NCI-H82 (cell line): ENCODE measurements at regions not wholly inside any gene's neighbourhood (a gene's known extent, or its start where the extent isn't known, plus 50 kb on each side); places are given as distances from the start of the nearest gene placed in this dataset.
"Not testable (repeated sequence)": the region's sequence is repeated elsewhere in the genome, so short reads cannot be mapped to it uniquely, and the experiment has no call there.

Experiments
- DNase-seq: peaks from one replicate; lab custom pipeline; 2025; lab: John Stamatoyannopoulos, UW

DNA sequence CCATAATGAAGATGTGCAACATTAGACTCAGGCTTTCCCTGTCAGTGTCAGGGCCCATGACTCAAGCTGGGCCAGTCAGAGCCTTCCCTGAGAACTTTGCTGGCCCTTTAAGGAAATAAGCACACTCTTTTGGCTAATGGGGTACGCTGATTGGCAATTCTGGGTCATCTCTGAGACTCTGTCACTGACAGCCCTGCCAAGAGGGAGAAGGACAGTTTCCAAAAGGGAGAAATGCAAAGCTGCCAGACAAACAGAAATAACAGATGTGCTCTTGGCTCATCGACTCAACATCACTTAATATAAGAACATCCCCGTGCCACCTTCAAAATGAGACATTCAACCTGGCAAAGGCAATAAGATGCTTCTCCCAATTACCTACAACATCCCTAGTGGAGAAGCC lies 491.9 kb upstream of the PROK2 start:
- DNase-seq, result no peak

DNA sequence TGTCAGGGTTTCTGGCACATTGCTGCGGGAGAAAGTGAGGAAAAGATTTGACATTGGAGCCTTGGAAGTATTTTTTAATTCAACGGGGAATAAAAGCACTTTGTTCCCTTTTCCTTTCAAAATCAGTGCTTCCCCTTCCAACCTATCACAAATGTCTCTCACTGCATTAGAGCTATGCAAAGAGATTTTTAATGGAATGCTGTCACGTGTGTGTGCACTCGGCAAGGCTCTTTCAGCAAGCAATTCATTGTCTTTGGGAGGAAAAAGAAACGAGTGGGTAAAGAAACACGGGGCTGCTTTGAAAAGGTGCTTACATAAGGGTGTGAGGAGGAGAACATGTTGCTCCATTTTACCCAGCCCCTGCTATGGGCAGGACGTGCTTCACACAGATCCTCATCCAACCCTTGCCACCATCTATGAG lies 490.4 kb upstream of the PROK2 start:
- no peak for DNase-seq

DNA sequence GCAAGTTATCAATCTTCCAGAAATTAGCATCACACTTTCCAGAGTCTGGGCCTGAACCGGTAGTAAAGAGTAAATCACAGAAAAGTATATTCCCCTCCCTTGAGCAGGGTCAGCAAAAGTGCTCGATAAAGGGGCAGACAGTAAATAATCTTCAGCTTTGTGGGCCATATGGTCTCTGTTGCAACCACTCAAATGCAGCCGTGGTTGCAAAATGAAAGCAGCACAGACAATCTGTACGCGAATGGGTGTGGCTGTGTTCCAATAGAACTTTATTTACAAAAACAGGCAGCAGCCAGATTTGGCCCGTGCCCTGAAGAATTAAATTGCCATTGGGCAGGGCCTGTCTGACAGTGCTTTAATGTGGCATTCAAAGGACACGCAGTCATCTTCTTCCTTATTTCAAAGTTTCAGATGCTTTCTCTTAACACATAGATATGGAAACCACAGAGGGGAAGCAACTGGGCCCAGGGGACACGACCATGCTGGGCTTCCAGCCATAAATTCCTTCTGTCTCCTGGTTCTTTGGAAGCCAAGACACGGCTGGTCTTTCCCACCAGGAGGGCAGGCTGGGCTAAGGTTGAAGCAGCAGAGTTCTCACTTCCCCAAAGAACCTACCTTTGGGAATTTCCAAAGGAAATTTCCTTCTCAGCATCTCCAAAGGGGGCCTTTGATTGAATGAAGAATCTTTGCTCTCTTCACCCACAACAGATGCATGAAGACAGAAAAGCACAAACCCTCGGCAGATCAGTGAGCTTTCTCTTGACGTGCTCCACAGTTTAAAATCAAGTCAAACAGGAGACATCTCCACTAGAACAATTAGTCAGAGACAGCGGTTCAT lies 489.8 kb upstream of the PROK2 start:
- peak; percentile 65 for DNase-seq

DNA sequence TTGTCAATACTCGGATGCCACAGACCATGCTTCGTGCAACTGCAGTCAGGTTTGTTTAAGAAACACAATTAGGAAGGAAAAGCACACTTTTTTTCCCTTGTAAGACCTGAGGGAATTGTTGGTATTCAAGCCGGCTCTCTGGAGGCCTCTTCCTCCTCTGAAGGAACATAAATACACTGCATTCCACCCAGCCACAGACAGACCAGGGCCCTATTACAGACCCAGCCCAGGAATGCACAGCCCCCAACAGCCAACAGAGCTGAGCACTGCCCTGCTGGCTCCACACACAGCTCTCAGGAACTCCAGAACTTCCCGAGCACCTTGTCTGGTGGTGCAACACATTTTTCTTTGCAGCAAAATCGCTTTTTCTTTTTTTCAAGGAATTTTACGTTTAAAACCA lies 488.7 kb upstream of the PROK2 start:
- DNase-seq, result no peak

DNA sequence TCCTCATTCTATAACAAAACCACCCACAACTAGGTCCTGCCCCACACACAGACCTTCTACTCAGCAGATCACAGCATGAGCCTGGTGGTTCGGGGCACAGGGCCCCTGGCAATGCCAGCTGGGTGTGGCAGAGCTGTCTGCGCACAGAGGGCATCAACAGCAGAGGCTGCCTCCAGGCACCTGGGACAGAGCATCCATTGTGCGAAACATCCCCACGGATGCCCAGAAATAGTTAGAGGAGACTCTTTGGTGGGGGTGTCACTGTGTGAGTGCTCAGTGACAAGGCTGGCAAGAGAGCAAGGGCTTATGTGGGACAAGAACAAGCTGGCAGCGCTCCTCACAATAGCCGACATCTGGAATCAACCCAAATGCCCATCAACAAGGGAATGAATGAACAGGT lies 487.4 kb upstream of the PROK2 start:
- DNase-seq, result no peak

DNA sequence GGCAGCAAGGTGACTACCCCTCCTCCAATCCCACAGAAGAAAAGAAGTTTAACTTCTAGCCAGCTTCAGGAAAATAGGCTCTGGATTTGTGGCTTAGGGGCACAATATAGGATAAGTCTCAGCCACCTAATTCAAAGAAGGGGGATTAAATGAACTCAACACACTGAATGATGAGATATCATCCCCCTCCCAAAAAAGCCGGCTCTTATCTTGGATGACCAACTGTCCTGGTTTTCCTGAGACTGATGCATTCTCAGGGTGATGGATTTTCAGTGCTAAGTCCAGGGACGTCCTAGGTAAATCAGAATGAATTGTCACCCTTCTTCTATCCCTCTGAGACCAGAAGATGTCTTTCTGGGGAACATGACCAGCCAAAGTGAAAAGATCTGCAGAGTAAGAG lies 487.0 kb upstream of the PROK2 start:
- peak; percentile 82 for DNase-seq

DNA sequence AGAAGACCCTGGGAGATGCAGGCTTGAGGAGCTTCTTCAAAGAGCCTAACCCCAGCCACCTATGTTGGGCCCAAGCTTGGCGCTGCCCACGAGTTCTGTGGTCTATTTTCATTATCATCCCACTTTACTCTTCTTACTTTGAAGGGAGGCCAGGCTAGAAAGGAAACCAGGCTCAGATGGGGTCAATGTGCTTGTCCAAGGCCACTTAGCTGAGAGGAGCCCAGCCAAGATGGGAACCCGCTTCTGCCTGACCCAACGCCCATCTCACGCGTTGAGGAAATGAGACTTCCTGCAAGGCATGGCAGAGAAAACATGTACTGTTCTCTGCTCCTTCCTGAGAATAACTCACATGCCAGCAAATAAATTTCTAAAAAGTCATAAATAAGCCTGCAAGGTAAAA lies 486.3 kb upstream of the PROK2 start:
- DNase-seq, result no peak

DNA sequence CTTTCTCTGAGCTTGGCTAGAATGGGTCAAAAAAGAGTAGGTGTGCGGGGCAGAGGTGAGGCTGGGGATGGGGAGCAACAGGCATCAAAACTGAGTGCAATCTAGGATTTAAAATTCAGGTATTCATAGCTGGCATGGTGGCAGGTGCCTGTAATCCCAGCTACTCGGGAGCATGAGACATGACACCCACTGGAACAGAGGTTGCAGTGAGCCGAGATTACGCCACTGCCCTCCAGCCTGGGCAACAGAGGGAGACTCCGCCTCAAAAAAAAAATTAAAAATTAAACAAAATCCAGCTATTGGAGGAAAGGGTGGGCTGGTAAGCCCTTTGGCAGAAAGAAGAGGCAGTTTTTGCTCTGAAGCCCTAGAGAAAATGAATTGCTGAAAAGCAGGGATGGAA lies 485.8 kb upstream of the PROK2 start:
- DNase-seq, result no peak

DNA sequence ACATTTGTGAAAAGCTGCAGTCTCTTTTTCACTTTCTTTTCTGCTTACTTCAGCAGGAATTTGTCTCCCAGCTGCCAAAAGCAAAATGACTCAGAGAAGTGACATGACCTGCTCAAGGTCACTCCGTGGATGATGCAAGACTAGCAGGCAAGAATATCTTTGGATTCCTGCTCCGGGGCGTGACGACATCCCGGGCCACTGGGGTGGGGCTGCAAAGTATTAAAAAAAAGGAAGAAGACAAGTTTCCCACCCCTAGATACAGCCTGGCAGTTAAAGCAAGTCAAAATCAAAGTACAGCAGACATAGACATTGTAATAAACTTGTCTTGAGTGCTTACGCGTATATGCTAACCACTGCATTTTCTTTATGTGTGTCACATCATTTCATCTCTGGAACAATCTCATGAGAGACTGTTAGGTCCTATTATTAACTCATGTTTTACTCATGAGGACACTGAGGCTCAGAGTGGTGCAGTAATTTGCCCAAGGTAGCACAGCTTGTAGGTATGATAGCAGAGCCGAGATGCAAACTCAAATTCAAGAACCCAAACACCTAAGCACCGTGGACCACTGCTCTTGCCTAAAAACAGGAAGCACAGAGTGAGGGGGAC lies 485.2 kb upstream of the PROK2 start:
- DNase-seq, result no peak

DNA sequence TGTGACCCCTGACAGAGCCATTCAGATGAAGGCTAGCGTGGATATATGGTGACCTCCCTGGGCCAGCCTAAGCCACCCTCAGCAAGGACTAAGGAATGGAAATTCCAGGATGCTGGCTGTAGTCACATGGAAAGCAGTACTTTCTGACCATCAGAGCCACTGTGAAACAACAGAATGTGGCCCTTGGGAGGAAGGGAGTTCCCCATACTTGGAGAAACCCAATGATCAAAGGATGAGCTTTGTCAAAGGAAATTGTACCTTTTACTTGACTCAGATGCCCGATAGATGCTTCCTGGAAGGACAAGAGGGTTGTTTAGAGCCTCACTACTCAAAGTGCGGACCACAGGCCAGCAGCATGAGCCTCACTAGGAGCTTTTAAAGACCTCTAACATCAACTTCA lies 484.5 kb upstream of the PROK2 start:
- DNase-seq, result no peak

DNA sequence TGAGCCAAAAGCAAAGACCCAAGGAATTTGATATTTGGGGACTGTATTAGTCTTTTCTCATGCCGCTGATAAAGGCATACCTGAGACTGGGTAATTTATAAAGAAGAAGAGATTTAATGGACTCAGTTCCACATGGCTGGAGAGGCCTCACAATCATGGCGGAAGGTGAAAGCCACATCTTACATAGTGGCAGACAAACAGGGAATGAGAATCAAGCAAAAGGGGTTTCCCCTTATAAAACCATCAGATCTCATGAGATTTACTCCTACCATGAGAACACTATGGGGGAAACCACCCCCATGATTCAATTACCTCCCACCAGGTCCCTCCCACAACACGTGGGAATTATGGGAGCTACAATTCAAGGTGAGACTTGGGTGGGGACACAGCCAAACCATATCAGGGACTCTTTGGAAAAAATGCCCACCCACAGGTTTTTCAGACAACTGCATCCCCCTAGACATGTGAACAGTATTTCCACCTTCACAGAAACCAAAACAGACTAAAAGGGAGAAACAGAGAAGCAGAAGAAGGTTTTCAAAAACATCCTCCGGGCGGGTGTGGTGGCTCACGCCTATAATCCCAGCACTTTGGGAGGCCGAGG lies 482.1 kb upstream of the PROK2 start:
- DNase-seq, result not testable (repeated sequence)

DNA sequence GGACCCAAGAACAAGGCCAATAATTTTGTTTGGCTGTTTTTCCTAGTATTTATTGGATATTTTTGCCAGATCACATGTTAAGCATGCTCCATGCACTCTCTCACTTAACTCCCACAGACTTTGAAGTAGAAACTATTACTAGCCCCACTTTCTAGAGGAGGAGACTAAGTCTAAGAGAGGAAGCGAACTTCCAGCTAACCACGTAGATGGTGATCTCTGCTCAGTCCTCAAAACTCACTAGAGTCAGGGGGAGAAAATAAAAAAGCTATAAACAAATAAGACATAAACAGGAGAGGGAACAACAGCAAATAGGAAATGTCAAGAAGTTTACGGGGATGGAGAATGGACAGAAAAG lies 481.0 kb upstream of the PROK2 start:
- no peak for DNase-seq

DNA sequence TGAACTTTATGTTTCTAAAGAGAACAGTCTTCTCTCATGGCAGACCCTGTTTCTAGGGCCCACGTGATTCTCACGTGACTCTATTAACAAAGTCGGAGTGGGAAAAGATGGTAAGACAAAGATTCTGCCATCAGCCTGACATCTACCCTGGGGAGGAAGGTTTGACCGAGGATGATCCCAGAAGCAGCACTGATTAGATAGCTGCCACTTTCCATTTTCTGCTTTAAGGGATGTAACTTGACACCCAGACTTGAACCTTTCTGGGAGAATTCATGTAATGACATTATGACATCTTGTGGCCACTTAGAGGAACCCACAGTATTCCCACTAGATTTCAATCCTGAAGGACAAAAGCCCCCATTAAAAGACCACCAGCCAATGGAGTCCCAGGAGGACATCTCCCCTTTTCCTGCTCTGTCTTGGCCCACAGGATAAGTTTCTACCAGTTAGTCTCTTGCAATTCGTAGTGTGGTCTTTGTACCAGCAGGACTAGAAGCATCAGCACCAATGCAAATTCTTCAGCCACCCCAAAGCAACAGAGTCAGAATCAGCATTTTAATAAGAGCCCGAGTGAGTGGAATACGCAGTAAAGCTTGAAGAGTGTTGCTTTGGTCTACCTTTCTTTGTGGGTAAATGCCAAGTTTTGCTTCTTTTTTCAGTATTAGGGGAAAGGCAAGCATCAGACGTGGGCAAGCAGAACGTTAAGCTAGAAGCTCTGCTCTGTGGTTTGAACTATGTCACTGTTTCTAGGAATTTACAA lies 480.5 kb upstream of the PROK2 start:
- peak; percentile 9 for DNase-seq

DNA sequence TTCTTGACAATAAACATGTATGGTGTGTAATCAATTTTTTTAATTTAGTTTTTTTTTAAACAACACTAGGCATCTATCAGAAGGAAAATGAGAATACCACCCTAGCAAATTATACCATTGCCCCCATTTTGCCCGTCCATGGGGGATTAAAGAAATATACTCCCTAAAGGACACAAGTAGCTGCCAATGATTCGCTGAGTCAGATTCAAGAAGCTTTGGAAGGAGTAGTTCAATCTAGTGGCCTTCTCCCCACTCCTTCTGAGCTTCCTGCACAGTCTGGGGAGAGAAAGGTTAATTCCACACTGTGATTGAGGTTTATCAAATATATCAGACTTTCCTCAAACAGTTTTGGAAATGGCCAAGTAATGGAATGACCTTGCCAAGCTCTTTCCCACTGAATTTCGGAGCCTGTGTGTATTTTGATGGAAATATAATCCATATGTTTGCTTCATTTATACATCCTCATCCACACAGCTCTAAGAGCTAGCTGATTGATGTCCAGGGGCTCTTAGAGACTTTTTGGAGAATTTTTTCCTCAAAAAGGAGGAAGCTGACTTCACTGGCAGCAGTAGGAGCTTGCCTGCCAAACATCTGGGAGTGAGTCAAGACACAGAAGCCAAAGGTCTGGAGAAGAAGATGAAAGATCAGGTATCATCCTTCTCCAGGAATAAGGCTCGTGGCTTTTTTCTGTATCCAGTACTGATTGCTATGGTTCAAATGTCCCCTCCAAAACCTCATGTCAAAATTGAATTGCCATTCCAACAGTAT lies 478.5 kb upstream of the PROK2 start:
- DNase-seq, result no peak

DNA sequence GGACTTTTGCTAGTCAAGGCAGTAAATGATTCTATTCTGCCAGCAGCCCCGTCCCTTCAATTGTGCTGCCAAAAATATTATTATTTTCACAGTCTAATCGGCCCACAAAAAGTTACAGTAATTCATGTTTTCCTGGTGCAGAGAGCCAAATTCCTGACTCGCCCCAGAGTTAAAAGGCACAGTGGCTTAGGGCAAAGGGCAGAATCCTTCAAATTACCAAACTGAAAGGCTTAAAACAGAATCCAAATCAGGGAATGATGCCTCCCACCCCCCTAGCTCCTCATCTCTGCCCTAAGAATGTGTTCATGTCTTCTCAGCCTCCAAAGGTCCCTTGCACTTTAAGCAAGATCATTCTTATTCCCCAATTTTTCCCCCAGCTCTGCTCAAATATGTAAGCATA lies 477.8 kb upstream of the PROK2 start:
- no peak for DNase-seq

DNA sequence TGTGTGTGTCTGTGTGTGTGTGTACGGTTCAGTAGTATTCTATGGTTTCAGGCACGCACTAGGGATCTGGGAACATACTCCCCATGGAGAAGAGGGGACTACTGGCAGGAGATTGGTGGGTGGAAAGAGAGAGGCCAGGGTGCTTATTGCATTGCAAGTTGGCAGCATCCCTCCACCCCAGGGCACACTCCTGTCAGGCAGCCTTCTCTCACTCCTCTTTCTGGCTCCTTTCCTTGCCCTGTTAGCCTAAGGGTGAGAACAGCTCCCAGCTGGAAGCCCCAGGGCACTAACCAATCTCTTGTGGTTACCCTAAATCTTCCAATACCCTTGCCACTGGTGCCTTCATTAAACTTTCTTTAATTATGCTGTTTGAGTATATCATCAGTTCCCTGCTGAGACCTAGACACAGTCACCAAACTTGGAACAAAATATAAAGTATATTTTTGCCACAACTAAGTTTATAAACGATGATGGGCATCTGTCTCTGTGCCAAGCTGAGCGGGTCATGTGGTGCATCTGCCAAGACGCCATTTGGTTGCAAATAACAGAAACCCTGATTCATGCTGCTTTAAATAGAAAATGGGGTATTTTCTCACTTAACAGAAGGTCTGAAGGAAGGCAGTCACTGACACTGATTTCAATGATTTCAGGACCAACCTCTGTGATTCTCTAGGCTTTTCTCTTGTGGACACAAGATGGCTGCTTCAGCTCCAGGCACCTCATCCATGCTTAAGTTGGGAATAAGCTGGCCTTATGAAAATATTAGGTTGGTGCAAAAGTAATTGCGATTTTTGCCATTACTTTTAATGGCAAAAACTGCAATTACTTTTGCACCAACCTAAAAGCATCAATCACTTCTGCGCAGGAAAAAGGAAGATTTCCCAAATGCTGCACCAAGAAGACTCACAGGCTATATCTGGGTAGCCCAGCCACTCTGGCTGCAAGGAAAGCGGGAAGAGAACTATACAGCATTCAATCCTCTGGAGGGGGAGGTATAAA lies 476.9 kb upstream of the PROK2 start:
- no peak for DNase-seq

DNA sequence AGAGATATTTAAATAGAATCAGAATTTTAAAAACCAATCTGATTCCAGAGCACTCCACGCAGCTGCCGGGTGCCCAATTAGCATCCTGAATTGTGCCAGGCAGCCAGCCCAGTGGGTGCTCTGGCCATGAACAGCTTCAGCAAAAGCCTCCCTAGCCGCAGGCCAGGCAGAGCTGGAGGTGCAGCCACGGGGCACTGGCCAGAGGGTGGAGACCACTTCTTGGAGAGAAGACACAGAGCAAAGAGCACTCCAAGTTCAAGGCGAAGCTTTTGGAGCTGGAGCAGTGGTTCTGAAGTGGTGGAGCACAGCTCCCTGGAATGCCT lies 475.6 kb upstream of the PROK2 start:
- DNase-seq, result no peak

DNA sequence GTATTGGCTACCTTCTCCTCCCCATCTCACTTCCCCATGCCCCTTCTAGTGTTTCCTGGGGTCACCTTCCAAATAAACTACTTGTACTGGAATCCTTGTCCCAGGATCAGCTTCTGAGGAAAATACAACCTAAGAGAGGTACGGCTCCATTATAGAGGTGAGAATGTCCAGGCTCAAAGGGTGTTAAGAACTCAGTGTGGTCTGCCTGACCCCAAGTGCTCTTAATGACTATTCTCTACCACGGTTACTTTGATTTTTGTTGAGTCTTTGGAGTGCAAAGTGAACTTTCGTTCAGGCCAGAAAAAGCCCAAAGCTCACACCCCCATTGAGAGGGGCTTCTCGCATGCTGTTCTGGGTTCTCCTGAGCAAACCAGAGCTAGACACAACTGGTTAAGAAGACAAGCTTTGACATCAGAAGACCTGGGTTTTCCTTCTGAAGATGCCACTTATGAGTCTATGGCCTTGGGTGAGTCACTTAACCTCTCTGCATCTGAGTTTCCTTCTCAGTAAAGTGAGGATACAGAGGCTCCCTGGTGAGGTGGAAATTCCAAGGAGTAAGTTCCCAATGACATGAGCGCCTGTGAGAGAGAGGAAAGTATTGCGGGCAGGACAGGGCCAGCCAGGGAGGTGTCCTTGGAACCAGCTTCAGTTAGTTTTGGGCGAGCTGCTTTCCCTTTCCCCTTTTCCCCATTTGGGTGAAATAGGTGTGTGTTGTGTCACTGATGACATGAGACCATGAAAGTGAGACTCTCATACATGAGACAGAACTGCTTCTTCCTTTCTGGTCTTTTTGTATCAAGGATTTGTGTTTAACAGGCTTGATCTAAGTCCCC lies 475.0 kb upstream of the PROK2 start:
- no peak for DNase-seq

DNA sequence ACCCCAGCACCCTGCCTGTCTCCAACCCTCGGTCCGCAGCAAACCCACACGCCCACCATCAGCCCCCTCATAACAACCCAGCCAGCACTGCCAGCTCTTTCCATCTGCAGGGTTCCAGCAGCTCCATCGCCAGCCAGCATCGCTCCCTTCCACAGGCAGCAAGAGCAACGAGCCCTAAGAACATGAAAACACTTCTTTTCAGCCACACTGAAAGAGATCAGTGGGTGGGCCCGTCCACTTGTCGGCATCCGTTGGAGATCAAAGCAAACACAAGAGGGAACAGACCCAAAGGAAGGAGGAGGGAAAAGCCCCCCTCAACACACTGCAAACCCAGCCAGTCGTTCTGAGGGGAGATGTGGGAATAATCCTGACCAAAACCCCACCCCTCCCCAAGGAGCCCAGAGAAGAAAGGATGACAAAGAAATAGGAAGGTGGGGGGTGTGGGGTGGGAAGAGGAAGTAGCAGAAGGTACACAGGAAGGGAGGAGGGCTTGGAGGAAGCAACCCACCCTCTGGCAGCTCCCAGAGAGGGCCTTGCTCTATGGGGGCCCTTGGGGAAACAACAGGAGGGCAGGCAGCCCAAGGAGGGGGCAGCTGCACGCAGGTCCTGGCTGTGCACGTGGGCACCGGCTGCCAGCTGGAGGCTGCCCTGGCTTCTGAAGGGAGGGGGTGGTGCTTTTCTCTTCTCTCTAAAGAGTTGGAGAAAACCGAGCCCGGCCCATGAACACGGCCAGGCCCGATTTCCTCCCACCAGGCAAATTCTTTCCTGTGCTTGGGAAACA lies 473.6 kb upstream of the PROK2 start:
- no peak for DNase-seq
